ENCODE measurements at regions not wholly inside any gene's neighbourhood (a gene's known extent, or its start where the extent isn't known, plus 50 kb on each side); places are given as distances from the start of the nearest gene placed in this dataset.

DNA sequence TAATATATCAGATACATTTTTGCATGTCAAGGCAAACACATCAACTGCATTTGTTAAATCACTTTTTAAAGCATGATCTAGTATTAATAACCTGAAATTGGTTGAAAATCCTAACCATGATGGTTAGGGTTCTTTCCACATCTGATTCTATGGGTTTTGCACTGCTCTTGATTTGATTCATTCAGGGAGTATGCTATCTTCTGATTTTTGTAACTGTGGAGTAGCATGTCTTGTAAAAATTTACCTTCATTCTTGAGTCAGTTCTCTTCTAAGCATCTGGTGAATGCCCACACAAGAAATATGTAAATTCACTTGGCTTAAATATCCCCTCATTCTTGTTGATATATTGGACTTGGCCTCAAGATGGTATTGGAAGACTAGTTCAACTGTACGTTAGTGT, 178.7 kb downstream of the KLF6 start:
- H3K36me3 ChIP-seq (ENCODE audit: control insufficient read depth, insufficient read depth, low read length): no peaks in the 10 kb centered on the region
- H3K4me1 ChIP-seq (ENCODE audit: control insufficient read depth, insufficient read depth, low read length, poor library complexity, severe bottlenecking): no peaks in the 10 kb centered on the region
- no CpG with 5 or more reads among the region's 1 CpG for WGBS, 2 experiments (ENCODE audit: insufficient coverage in 2 of 2)
- no peak overlapping the region for H3K4me3 ChIP-seq (ENCODE audit: extremely low read depth, insufficient read depth, low read length, poor library complexity, severe bottlenecking)
- no peak overlapping the region for H3K27ac ChIP-seq (ENCODE audit: low read depth, low read length, severe bottlenecking)
- H3K9me3 ChIP-seq (ENCODE audit: control insufficient read depth, low read length): peaks cover 12% of the 10 kb centered on the region

DNA sequence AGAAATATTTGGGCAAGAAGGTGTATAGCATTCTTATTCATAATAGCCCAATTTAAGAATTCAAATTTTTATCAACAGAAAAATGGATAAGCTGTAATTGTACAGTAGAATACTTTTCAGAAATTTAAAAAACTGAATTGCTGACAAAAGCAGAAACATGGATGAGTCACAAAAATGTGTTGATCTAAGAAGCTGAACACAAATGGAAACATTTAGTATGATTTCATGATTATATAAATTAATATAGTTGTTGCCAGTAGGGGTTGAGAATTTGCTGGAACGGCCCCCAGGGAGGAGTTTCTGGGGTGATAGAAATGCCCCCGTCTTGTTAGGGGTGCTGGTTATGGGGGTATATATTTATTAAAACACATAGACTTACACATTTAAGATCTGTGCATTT, 179.1 kb downstream of the KLF6 start:
- no peak overlapping the region for H3K4me3 ChIP-seq (ENCODE audit: extremely low read depth, insufficient read depth, low read length, poor library complexity, severe bottlenecking)
- H3K36me3 ChIP-seq (ENCODE audit: control insufficient read depth, insufficient read depth, low read length): no peaks in the 10 kb centered on the region
- peaks cover 12% of the 10 kb centered on the region for H3K9me3 ChIP-seq (ENCODE audit: control insufficient read depth, low read length)
- no peaks in the 10 kb centered on the region for H3K4me1 ChIP-seq (ENCODE audit: control insufficient read depth, insufficient read depth, low read length, poor library complexity, severe bottlenecking)
- WGBS, 2 experiments (ENCODE audit: insufficient coverage in 2 of 2): no CpG with 5 or more reads among the region's 2 CpGs
- no peak overlapping the region for H3K27ac ChIP-seq (ENCODE audit: low read depth, low read length, severe bottlenecking)

DNA sequence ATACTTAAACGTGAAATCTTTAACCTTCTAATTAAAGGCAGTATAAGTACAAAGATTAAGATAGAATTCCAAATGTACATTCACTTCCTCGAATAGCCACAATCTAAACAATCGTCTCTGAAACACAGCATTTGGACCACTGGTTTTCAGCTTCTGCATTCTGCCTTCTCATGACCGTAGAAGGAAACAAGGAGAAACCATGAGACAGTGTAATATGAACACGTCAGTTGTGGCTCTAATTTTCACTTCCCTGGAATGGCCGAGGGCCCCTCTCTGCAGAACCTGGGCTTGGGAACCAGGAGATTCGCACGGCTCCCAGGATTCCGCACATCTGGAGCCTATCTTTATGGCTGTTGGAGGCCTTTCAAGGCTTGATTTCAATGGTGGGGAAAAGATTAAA, 189.3 kb downstream of the KLF6 start:
- Histone ChIP-seq H3K9me3 (ENCODE audit: control insufficient read depth, low read length) (no peaks in the 10 kb centered on the region), H3K36me3 (ENCODE audit: control insufficient read depth, insufficient read depth, low read length) (no peaks in the 10 kb centered on the region), H3K4me3 (ENCODE audit: extremely low read depth, insufficient read depth, low read length, poor library complexity, severe bottlenecking) (no peak overlapping the region), H3K27ac (ENCODE audit: low read depth, low read length, severe bottlenecking) (no peak overlapping the region), H3K4me1 (ENCODE audit: control insufficient read depth, insufficient read depth, low read length, poor library complexity, severe bottlenecking) (no peaks in the 10 kb centered on the region)
- 81 to 98% methylated on average over 5 of the region's 9 CpGs for WGBS, 2 experiments (ENCODE audit: insufficient coverage in 2 of 2)

DNA sequence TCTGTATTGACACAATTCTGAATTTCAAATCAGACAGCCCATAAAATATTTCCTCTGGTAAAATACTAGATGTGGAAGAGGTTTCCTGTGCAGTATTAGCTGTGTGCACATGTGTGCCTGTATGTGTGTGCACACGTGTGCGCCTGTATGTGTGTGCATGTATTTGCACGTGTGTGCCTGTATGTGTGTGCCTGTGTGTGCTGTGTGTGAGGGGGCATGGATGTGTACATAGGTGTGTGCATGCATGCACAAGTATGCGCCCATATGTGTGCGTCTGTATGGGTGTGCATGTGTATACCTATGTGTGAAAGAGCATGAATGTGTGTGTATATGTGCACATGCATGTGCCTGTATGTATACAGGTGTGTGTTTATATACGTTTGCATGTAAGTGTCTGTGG, 191.4 kb downstream of the KLF6 start:
- H3K36me3 ChIP-seq (ENCODE audit: control insufficient read depth, insufficient read depth, low read length): no peaks in the 10 kb centered on the region
- WGBS, 2 experiments (ENCODE audit: insufficient coverage in 2 of 2): 88 to 98% methylated on average over 6 of the region's 6 CpGs
- H3K4me1 ChIP-seq (ENCODE audit: control insufficient read depth, insufficient read depth, low read length, poor library complexity, severe bottlenecking): no peaks in the 10 kb centered on the region
- H3K4me3 ChIP-seq (ENCODE audit: extremely low read depth, insufficient read depth, low read length, poor library complexity, severe bottlenecking): no peak overlapping the region
- no peaks in the 10 kb centered on the region for H3K9me3 ChIP-seq (ENCODE audit: control insufficient read depth, low read length)
- H3K27ac ChIP-seq (ENCODE audit: low read depth, low read length, severe bottlenecking): no peak overlapping the region

DNA sequence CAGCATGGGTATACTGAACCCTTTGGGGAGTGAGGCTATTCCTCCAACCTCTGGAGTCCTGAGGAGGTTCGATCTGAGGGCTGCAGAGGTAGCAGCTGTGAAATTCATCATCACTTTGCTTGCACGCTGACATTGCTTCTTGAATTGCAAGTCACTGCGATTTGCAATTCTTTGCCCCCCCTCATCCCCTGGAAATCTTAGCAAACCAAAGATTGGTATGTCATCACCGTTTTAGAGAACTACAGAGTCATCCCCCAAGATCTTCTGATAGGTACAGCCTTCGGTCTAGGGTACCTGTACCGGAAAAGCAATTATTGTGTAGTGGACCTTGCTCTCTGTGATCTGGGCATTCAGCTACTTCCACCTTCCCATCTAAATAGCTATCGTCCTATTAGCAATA, 192.6 kb downstream of the KLF6 start:
- Histone ChIP-seq H3K27ac (ENCODE audit: low read depth, low read length, severe bottlenecking) (no peak overlapping the region), H3K9me3 (ENCODE audit: control insufficient read depth, low read length) (no peaks in the 10 kb centered on the region), H3K4me3 (ENCODE audit: extremely low read depth, insufficient read depth, low read length, poor library complexity, severe bottlenecking) (no peak overlapping the region), H3K4me1 (ENCODE audit: control insufficient read depth, insufficient read depth, low read length, poor library complexity, severe bottlenecking) (no peaks in the 10 kb centered on the region), H3K36me3 (ENCODE audit: control insufficient read depth, insufficient read depth, low read length) (no peaks in the 10 kb centered on the region)
- 80 to 87% methylated on average over 3 to 4 of the region's 7 CpGs for WGBS, 2 experiments (ENCODE audit: insufficient coverage in 2 of 2)

DNA sequence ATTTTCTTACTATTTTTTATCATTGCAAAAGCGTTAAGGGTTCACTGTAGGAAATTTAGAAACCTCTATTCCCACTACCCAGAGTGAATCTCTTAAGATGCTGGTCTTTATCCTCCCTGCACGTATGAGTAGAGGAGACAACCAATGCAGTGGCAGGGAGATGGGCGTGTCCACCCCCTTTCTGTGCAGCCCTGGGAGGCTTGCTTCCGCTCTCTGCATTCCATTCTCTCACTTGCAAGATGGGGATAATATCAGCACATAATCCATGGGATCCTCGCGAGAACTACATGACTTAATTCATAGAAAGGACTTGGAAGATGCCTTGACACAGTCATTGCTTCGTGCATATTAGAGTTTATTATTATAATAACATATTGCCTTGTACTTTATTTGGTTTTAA, 196.2 kb downstream of the KLF6 start:
- WGBS, 2 experiments (ENCODE audit: insufficient coverage in 2 of 2): 81 to 86% methylated on average over 2 to 3 of the region's 7 CpGs
- Histone ChIP-seq H3K36me3 (ENCODE audit: control insufficient read depth, insufficient read depth, low read length) (no peaks in the 10 kb centered on the region), H3K9me3 (ENCODE audit: control insufficient read depth, low read length) (no peaks in the 10 kb centered on the region), H3K27ac (ENCODE audit: low read depth, low read length, severe bottlenecking) (no peak overlapping the region), H3K4me3 (ENCODE audit: extremely low read depth, insufficient read depth, low read length, poor library complexity, severe bottlenecking) (no peak overlapping the region), H3K4me1 (ENCODE audit: control insufficient read depth, insufficient read depth, low read length, poor library complexity, severe bottlenecking) (no peaks in the 10 kb centered on the region)

DNA sequence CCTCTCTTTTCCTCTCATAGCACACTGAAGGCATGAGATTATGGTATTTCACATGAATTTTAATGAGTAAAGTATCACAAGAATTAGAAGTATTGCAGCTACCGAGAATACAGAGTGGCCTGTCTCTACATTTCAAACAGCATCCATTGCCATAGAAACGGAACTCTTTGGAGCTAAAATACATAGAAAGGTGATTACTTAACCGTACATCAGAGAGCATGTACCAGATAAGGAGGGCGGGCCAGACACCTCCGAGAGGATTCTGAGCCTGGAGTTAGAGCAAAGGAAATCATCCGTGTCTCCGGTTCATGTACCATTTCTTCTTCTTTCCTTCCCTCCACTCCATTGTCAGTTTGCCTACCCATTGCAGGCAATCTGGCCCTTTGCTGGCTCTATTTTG, 196.7 kb downstream of the KLF6 start:
- no peaks in the 10 kb centered on the region for H3K9me3 ChIP-seq (ENCODE audit: control insufficient read depth, low read length)
- no peaks in the 10 kb centered on the region for H3K4me1 ChIP-seq (ENCODE audit: control insufficient read depth, insufficient read depth, low read length, poor library complexity, severe bottlenecking)
- H3K27ac ChIP-seq (ENCODE audit: low read depth, low read length, severe bottlenecking): no peak overlapping the region
- no peak overlapping the region for H3K4me3 ChIP-seq (ENCODE audit: extremely low read depth, insufficient read depth, low read length, poor library complexity, severe bottlenecking)
- 96% methylated on average over 5 to 6 of the region's 7 CpGs for WGBS, 2 experiments (ENCODE audit: insufficient coverage in 2 of 2)
- no peaks in the 10 kb centered on the region for H3K36me3 ChIP-seq (ENCODE audit: control insufficient read depth, insufficient read depth, low read length)

DNA sequence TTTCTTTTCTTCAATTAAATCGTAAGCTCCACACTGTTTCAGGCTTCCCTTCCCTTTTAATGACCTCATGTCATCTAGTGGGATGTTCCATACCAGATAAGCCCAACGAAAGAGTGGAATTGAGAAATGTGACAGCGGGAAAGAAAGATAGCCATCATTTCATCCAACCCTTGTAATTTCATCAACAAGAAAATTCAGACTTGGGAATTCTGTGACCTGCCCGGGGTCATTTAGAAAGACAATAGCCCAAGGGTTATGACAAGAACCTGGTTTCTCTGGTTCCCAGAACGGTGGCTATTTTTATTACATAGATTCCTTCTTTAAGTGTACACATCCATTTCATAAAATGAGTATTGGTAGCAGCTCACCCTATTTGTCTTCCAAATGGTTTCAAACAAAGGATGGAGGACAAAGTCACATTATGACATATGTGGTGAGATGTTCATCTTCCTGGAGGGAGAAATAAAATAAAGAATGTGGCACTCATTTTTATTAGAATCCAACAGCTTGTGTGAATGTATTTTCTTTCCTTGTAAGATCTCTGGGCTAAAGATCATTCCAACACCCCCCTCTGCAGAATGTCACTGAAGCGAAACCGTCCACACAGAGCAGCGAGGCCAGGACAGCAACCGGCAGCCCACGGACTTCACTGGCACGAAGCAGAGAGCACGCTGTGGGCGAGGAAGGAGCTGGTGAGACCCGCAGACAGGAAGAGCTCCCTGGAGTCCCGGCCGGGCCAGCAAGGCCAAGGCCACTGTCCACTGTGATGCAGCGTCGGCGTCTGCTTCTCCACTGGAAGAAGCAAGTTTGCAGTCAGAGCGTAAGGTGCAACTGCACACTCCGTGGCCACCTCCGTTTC, 199.9 kb downstream of the KLF6 start:
- H3K4me1 ChIP-seq (ENCODE audit: control insufficient read depth, insufficient read depth, low read length, poor library complexity, severe bottlenecking): no peaks in the 10 kb centered on the region
- H3K9me3 ChIP-seq (ENCODE audit: control insufficient read depth, low read length): no peaks in the 10 kb centered on the region
- 89 to 96% methylated on average over 15 to 18 of the region's 22 CpGs for WGBS, 2 experiments (ENCODE audit: insufficient coverage in 2 of 2)
- no peak overlapping the region for H3K27ac ChIP-seq (ENCODE audit: low read depth, low read length, severe bottlenecking)
- H3K36me3 ChIP-seq (ENCODE audit: control insufficient read depth, insufficient read depth, low read length): no peaks in the 10 kb centered on the region
- no peak overlapping the region for H3K4me3 ChIP-seq (ENCODE audit: extremely low read depth, insufficient read depth, low read length, poor library complexity, severe bottlenecking)

DNA sequence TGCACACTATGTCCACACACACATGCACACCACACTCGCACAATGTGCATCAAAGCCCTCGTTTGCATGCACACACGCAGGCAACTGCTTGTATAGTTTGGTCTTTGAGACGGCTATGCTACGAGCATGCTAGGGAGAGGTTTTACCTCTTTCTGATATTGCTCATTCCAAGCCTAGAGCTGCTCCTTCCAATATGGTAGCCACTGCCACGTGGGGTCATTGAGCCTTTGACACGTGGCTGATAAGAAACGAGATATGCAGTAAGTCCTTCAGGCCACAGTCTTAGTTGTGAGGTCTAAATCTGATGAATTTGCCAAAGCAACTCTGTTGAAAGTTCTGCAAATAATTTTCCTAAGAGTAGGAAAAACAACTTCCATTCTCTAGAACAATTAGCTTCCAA, 204.4 kb downstream of the KLF6 start:
- H3K27ac ChIP-seq (ENCODE audit: low read depth, low read length, severe bottlenecking): no peak overlapping the region
- H3K4me1 ChIP-seq (ENCODE audit: control insufficient read depth, insufficient read depth, low read length, poor library complexity, severe bottlenecking): no peaks in the 10 kb centered on the region
- 97 to 100% methylated on average over 1 to 7 of the region's 8 CpGs for WGBS, 2 experiments (ENCODE audit: insufficient coverage in 2 of 2)
- H3K4me3 ChIP-seq (ENCODE audit: extremely low read depth, insufficient read depth, low read length, poor library complexity, severe bottlenecking): no peak overlapping the region
- H3K9me3 ChIP-seq (ENCODE audit: control insufficient read depth, low read length): no peaks in the 10 kb centered on the region
- no peaks in the 10 kb centered on the region for H3K36me3 ChIP-seq (ENCODE audit: control insufficient read depth, insufficient read depth, low read length)

DNA sequence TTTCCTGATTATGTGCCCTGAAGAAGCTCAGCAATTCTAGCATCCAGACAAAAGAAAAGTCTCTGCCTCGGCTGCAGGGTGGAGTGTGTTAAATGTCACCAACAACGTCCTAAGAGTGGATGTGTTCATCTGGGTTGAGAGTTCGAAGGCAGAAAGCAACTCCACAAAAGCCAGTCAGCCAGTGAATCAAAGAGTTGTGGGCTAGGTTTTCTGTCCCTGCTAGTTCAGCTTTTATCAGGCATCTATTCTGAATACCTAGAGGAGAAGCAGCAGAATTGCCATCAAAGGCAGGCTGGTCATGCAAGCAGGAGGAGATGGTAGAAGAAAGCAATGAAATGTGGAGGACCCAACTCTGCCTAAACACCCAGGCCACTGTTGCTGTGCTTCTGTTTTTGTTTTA, 205.2 kb downstream of the KLF6 start:
- no peaks in the 10 kb centered on the region for H3K36me3 ChIP-seq (ENCODE audit: control insufficient read depth, insufficient read depth, low read length)
- no peak overlapping the region for H3K4me3 ChIP-seq (ENCODE audit: extremely low read depth, insufficient read depth, low read length, poor library complexity, severe bottlenecking)
- no peaks in the 10 kb centered on the region for H3K9me3 ChIP-seq (ENCODE audit: control insufficient read depth, low read length)
- no peak overlapping the region for H3K27ac ChIP-seq (ENCODE audit: low read depth, low read length, severe bottlenecking)
- 64% methylated on average over 3 of the region's 3 CpGs; no CpG with 5 or more reads in 1 of the 2 experiments for WGBS, 2 experiments (ENCODE audit: insufficient coverage in 2 of 2)
- no peaks in the 10 kb centered on the region for H3K4me1 ChIP-seq (ENCODE audit: control insufficient read depth, insufficient read depth, low read length, poor library complexity, severe bottlenecking)

DNA sequence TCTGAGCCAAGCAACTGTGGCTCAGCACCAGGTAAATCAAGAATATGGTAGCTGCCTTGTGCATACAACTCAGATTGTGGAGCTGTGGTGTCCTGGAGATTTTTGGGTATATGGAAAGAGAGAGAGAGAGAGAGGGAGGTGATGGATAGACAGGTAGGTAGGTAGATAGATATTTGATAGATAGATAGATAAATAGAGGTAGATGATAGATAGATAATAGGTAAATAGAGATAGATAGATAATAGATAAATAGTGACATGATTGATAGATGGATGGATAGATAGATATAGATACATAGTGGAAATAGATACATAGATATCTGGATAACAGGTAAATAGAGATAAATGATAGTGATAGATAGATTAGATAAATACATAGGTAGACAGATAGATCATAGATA, 206.3 kb downstream of the KLF6 start:
- Histone ChIP-seq H3K4me1 (ENCODE audit: control insufficient read depth, insufficient read depth, low read length, poor library complexity, severe bottlenecking) (no peaks in the 10 kb centered on the region), H3K9me3 (ENCODE audit: control insufficient read depth, low read length) (no peaks in the 10 kb centered on the region), H3K4me3 (ENCODE audit: extremely low read depth, insufficient read depth, low read length, poor library complexity, severe bottlenecking) (no peak overlapping the region), H3K36me3 (ENCODE audit: control insufficient read depth, insufficient read depth, low read length) (no peaks in the 10 kb centered on the region), H3K27ac (ENCODE audit: low read depth, low read length, severe bottlenecking) (no peak overlapping the region)
